A549 (cell line): ENCODE measurements at regions not wholly inside any gene's neighbourhood (a gene's known extent, or its start where the extent isn't known, plus 50 kb on each side); places are given as distances from the start of the nearest gene placed in this dataset.

Experiments used
- ATAC-seq, 2 experiments: fragments of 200-7000 bp in 1 of 2; fragments of >200 bp in 1 of 2; cut with Nextera tagmentation in 1 of 2; cut with Tn5 transposase in 1 of 2; 3 replicates each; pipeline versions ENCODE4 v1.8.0 to v1.9.1; 2018 to 2020; ENCODE audit warnings: mild to moderate bottlenecking in 1 of 2, moderate library complexity in 1 of 2
- CTCF ChIA-PET: fragments of 300-600 bp; sonication (Branson Sonifier 250); formaldehyde crosslinking; extraction: SDS; loops from one replicate; lab custom pipeline; 2021; ENCODE audit warnings: antibody characterized with exemption, inconsistent platforms; lab: Yijun Ruan, JAX
- POLR2A ChIA-PET: fragments of 350-600 bp; formaldehyde crosslinking; extraction: SDS; loops from one replicate; lab custom pipeline; 2021; ENCODE audit warnings: antibody characterized with exemption, inconsistent platforms; lab: Yijun Ruan, JAX
- DNase-seq, 2 experiments: peaks; one replicate each; pipeline versions ENCODE4 v3.0.0 to v3.0.0-alpha.2; 2011 to 2016; ENCODE audit warnings: low read depth in 1 of 2, low spot score in 1 of 2
- FAIRE-seq: peaks from 2 replicates; lab custom pipeline; 2011; peaks lifted over from hg19 to GRCh38; lab: Jason Lieb, UNC
- H3K27ac ChIP-seq, 2 experiments: fragments of >200 bp; sonication (Bioruptor Twin); formaldehyde crosslinking; 3 replicates each; pipeline ENCODE4 v1.5.1; 2016 to 2017
- H3K4me1 ChIP-seq: fragments of >200 bp; sonication (Bioruptor Twin); formaldehyde crosslinking; 3 replicates; pipeline ENCODE4 v1.6.1; 2016
- H3K4me2 ChIP-seq: fragments of >200 bp; sonication (Bioruptor Twin); formaldehyde crosslinking; 3 replicates; pipeline ENCODE4 v1.6.1; 2016
- H3K4me3 ChIP-seq: fragments of >200 bp; sonication (Bioruptor Twin); formaldehyde crosslinking; 3 replicates; pipeline ENCODE4 v1.5.1; 2016
- H3K9me3 ChIP-seq: fragments of >200 bp; sonication (Bioruptor Twin); formaldehyde crosslinking; 3 replicates; pipeline ENCODE4 v1.6.1; 2016
- BHLHE40 ChIP-seq: IDR thresholded peaks from 2 replicates; pipeline ENCODE4 v1.6.1; 2012; ENCODE audit warnings: low read depth, low read length, inconsistent platforms
- CBX8 ChIP-seq: fragments of 200-600 bp; sonication (generic); IDR thresholded peaks from 2 replicates; pipeline ENCODE4 v1.6.1; 2016
- CEBPB ChIP-seq, 2 experiments: fragments of >200 bp in 1 of 2; sonication (Bioruptor Twin) in 1 of 2; formaldehyde crosslinking in 1 of 2; IDR thresholded peaks; 2 replicates each; pipeline ENCODE4 v1.6.1; 2012 to 2016
- CTCF ChIP-seq: fragments of >200 bp; sonication (Bioruptor Twin); formaldehyde crosslinking; IDR thresholded peaks from 3 replicates; pipeline ENCODE4 v1.5.1; 2016
- EHMT2 ChIP-seq: fragments of 200-600 bp; sonication (generic); IDR thresholded peaks from 2 replicates; pipeline ENCODE4 v1.6.1; 2016; ENCODE audit warnings: antibody characterized with exemption, low read depth, mild to moderate bottlenecking, moderate library complexity
- GATA3 ChIP-seq: IDR thresholded peaks from 2 replicates; pipeline ENCODE4 v1.6.1; 2012; ENCODE audit warnings: borderline replicate concordance
- HDAC2 ChIP-seq: fragments of 200-600 bp; sonication (generic); IDR thresholded peaks from 2 replicates; pipeline ENCODE4 v1.6.1; 2016
- HES2 ChIP-seq: fragments of >200 bp; sonication (Bioruptor Twin); formaldehyde crosslinking; IDR thresholded peaks from 2 replicates; pipeline ENCODE4 v1.6.1; 2016
- HEYL ChIP-seq: fragments of 250-450 bp; sonication (Bioruptor Pico); IDR thresholded peaks from 2 replicates; pipeline ENCODE4 v1.8.0; 2021; ENCODE audit warnings: mild to moderate bottlenecking, moderate library complexity
- HOXA7 ChIP-seq: fragments of 250-450 bp; sonication (Bioruptor Pico); IDR thresholded peaks from 2 replicates; pipeline ENCODE4 v1.5.0; 2020; ENCODE audit warnings: mild to moderate bottlenecking, moderate library complexity
- JUN ChIP-seq, 2 experiments: fragments of >200 bp; sonication (Bioruptor Twin); formaldehyde crosslinking; IDR thresholded peaks; 2 replicates in 1 of 2; 3 replicates in 1 of 2; pipeline ENCODE4 v1.6.1; 2016 to 2017
- MAFK ChIP-seq: fragments of 450-650 bp; IDR thresholded peaks from 2 replicates; pipeline ENCODE4 v1.6.1; 2014; ENCODE audit not compliant: partially characterized antibody
- MAZ ChIP-seq: fragments of 150-350 bp; IDR thresholded peaks from 2 replicates; pipeline ENCODE4 v1.6.1; 2014; ENCODE audit warnings: antibody characterized with exemption, low read depth, low read length, borderline replicate concordance
- MYC ChIP-seq: IDR thresholded peaks from 2 replicates; pipeline ENCODE4 v1.6.1; 2012; ENCODE audit warnings: mild to moderate bottlenecking, inconsistent platforms, low read length, improper control_type of control experiment, borderline replicate concordance
- NFE2L2 ChIP-seq: fragments of 150-350 bp; conservative IDR thresholded peaks from 2 replicates; pipeline ENCODE4 v1.6.1; 2014; ENCODE audit warnings: low read length
- NR3C1 ChIP-seq: fragments of >200 bp; sonication (Bioruptor Twin); formaldehyde crosslinking; IDR thresholded peaks from 3 replicates; pipeline ENCODE4 v1.6.1; 2017
- PHF8 ChIP-seq: fragments of 200-600 bp; sonication (generic); IDR thresholded peaks from 2 replicates; pipeline ENCODE4 v1.6.1; 2016; ENCODE audit warnings: low read depth, mild to moderate bottlenecking, antibody characterized with exemption, moderate library complexity, borderline replicate concordance
- POLR2AphosphoS2 ChIP-seq: conservative IDR thresholded peaks from 2 replicates; pipeline ENCODE4 v1.6.1; 2012; ENCODE audit warnings: low read length, improper control_type of control experiment, inconsistent platforms
- RFX5 ChIP-seq: fragments of 450-650 bp; IDR thresholded peaks from 2 replicates; pipeline ENCODE4 v1.7.1; 2014; ENCODE audit warnings: antibody characterized with exemption, mild to moderate bottlenecking, moderate library complexity
- SREBF2 ChIP-seq: fragments of 450-650 bp; IDR thresholded peaks from 2 replicates; pipeline ENCODE4 v1.6.1; 2014; ENCODE audit warnings: mild to moderate bottlenecking, moderate library complexity
- TP53 ChIP-seq: fragments of 250-450 bp; sonication (Bioruptor Pico); IDR thresholded peaks from 2 replicates; pipeline ENCODE4 v1.5.0; 2021; ENCODE audit warnings: mild to moderate bottlenecking, moderate library complexity
- ZSCAN20 ChIP-seq: fragments of 250-450 bp; sonication (Bioruptor Pico); IDR thresholded peaks from 2 replicates; pipeline ENCODE4 v1.8.0; 2022; ENCODE audit warnings: mild to moderate bottlenecking, moderate library complexity
- WGBS: methylation state at CpG from one replicate; pipeline ENCODE4 v1.1.6; 2017; ENCODE audit errors: missing lambda C conversion rate; 5-methylcytosine and 5-hydroxymethylcytosine counted together
- TF ChIP-seq, protein P1 (sequence below): IDR thresholded peaks from 2 replicates; pipeline ENCODE4 v1.6.1; 2012
- TF ChIP-seq, protein P2 (sequence below): IDR thresholded peaks from 2 replicates; pipeline ENCODE4 v1.6.1; 2012

DNA sequence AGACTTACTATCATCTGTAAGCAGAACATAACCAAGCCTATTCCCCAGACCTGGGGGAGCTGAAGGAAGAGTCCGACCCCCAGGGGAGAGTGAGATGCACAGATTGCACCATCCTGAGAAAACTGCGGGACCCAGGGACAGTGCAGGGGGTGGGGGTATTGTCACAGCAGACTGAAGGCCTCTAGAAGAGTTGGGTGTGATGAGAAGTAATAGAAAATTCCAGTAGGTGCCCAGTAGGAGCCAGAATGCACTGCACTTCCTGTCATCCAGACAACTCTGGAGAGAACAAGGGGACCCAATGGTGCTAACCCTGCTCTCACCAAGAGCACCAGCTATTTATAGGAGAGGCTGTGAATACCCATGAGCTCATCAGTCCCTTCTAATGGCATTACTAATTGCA is 190.1 kb downstream of the BCL11B start:
- H3K4me3 ChIP-seq: no peak overlapping the region
- WGBS: 0% methylated on average over 2 of the region's 2 CpGs

GRCh38 chr14:99093532-99094517 is 178.2 kb downstream of the BCL11B start:
- no peaks in the 10 kb centered on the region for H3K4me1 ChIP-seq
- H3K4me2 ChIP-seq: no peak overlapping the region
- CTCF ChIA-PET: no interaction called here
- H3K9me3 ChIP-seq: peaks cover 6% of the 10 kb centered on the region; the same call in 1 of the 3 replicates
- no peak overlapping the region for H3K27ac ChIP-seq
- FAIRE-seq: no peak
- 35% methylated on average over 13 of the region's 17 CpGs for WGBS
- TF ChIP-seq MYC (no peak), HES2 (no peak), JUN (IDR thresholded peaks at IDR 0.05) (no peak), MAFK (no peak), POLR2AphosphoS2 (no peak), HDAC2 (no peak), NFE2L2 (no peak)
- TF ChIP-seq, all 56 proteins: peak for 0
- ATAC-seq (peak in 1 of 2 experiments; percentile 30; a peak in 1 of 6 replicates), DNase-seq (no peak)
- H3K4me3 ChIP-seq: no peak overlapping the region
- POLR2A ChIA-PET: interaction anchor here (1.2 kb wide), 1 partner anchor 58 kb away, joined by 3 read pairs; no protein-coding TSS in a partner anchor

More for the DNA sequence above, 190.1 kb downstream of the BCL11B start:
- Histone ChIP-seq H3K4me2 (no peak overlapping the region), H3K9me3 (peaks cover 7% of the 10 kb centered on the region; the same call in 1 of the 3 replicates), H3K4me1 (no peaks in the 10 kb centered on the region), H3K27ac (no peak overlapping the region)
- ATAC-seq (no peak), DNase-seq (no peak), FAIRE-seq (no peak)
- POLR2A ChIA-PET: no interaction called here
- CTCF ChIA-PET: interaction anchor here (1.0 kb wide), 1 partner anchor 11 kb away, joined by 5 read pairs; no protein-coding TSS in a partner anchor
- TF ChIP-seq, protein P1, sequence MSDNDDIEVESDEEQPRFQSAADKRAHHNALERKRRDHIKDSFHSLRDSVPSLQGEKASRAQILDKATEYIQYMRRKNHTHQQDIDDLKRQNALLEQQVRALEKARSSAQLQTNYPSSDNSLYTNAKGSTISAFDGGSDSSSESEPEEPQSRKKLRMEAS: no peak
- TF ChIP-seq SREBF2 (no peak), HEYL (no peak), NR3C1 (no peak), HDAC2 (no peak), RFX5 (no peak), CEBPB (IDR thresholded peaks at IDR 0.05) (no peak), HOXA7 (CRISPR knock-in tag) (no peak)
- TF ChIP-seq, protein P2, sequence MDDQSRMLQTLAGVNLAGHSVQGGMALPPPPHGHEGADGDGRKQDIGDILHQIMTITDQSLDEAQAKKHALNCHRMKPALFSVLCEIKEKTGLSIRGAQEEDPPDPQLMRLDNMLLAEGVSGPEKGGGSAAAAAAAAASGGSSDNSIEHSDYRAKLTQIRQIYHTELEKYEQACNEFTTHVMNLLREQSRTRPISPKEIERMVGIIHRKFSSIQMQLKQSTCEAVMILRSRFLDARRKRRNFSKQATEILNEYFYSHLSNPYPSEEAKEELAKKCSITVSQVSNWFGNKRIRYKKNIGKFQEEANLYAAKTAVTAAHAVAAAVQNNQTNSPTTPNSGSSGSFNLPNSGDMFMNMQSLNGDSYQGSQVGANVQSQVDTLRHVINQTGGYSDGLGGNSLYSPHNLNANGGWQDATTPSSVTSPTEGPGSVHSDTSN: no peak

DNA sequence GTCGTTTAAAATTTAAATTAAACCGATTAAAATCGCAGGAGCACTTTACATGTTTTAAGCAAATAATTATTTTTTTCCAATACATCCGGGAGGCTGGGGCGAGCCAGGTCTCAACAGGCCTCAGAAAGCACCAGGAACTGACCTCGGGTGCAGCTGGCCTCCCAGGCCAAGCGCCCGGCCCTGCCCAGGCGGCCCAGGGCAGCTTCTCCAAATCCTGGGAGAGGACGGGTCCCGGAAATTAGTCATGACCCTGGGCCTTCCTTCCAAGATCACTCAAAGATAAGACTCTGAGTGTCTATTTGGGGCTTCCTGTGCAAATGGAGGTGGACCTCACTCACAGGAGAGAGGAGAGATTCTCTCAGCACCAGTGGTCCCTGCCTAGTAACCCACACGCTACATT is 177.1 kb downstream of the BCL11B start:
- FAIRE-seq (no peak), DNase-seq (no peak)
- POLR2A ChIA-PET: no interaction called here
- no peak for TF ChIP-seq MAZ
- TF ChIP-seq PHF8: no peak
- TF ChIP-seq, all 56 proteins: peak for 0
- Histone ChIP-seq H3K4me2 (no peak overlapping the region), H3K4me3 (no peak overlapping the region), H3K9me3 (peaks cover 6% of the 10 kb centered on the region; the same call in 1 of the 3 replicates), H3K4me1 (no peaks in the 10 kb centered on the region), H3K27ac (no peak overlapping the region)
- CTCF ChIA-PET: interaction anchor here (1.6 kb wide), 1 partner anchor 28 kb away, joined by 4 read pairs; no protein-coding TSS in a partner anchor
- no peak for ATAC-seq
- 65% methylated on average over 12 of the region's 12 CpGs for WGBS

DNA sequence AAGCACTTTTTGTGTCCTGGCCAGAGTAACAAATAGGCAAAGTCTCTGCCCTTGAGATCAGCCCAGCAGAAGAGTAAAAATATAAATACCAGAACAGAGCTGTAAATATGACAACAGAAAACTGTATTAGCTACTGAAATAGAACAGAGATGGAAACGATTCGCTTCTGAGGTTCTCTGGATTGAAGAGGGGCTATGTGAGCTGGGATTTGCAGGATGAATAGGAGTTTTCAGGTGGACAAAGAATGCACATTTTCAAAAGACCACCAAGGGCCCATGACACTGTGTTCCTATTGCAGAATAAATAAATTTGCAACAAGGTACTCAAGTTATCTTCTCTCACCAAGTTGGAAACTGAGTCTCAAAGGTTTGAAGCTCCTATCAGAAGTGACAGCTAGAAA is 176.6 kb downstream of the BCL11B start:
- Histone ChIP-seq H3K9me3 (peaks cover 6% of the 10 kb centered on the region; the same call in 1 of the 3 replicates), H3K27ac (no peak overlapping the region), H3K4me2 (no peak overlapping the region), H3K4me3 (no peak overlapping the region), H3K4me1 (no peaks in the 10 kb centered on the region)
- FAIRE-seq (no peak), ATAC-seq (no peak), DNase-seq (no peak)
- ChIA-PET CTCF (interaction anchor here (1.6 kb wide), 1 partner anchor 27 kb away, joined by 4 read pairs; no protein-coding TSS in a partner anchor), POLR2A (no interaction called here)
- TF ChIP-seq GATA3: no peak
- no peak for TF ChIP-seq BHLHE40
- no peak for TF ChIP-seq EHMT2
- no peak for TF ChIP-seq ZSCAN20
- TF ChIP-seq CTCF: no peak
- TF ChIP-seq CBX8: no peak
- no peak for TF ChIP-seq MAFK
- TF ChIP-seq, protein P2: no peak
- TF ChIP-seq JUN (IDR thresholded peaks at IDR 0.05): no peak
- no peak for TF ChIP-seq TP53 (CRISPR knock-in tag)
- 40% methylated on average over 2 of the region's 2 CpGs for WGBS
